Common myeloid progenitor, CD34-positive (primary cell): ENCODE measurements at regions not wholly inside any gene's neighbourhood (a gene's known extent, or its start where the extent isn't known, plus 50 kb on each side); places are given as distances from the start of the nearest gene placed in this dataset.
"Not testable (repeated sequence)": the region's sequence is repeated elsewhere in the genome, so short reads cannot be mapped to it uniquely, and the experiment has no call there.

ENCODE experiments used
- CTCF ChIA-PET: fragments of 350-600 bp; sonication (Branson Sonifier 250); formaldehyde crosslinking; loops from one replicate; lab custom pipeline; 2021; ENCODE audit warnings: antibody characterized with exemption; lab: Charles Lee
- POLR2A ChIA-PET: fragments of 350-600 bp; sonication (Branson Sonifier 250); formaldehyde crosslinking; loops from one replicate; lab custom pipeline; 2021; ENCODE audit warnings: antibody characterized with exemption; lab: Charles Lee
- DNase-seq, 3 donors: peaks; one replicate each; pipeline versions ENCODE4 v3.0.0 to v3.0.0-alpha.2; 2013
- H3K27ac ChIP-seq, 2 experiments: 1 replicate in 1 of 2; 2 replicates in 1 of 2; pipeline ENCODE4 v1.7.0; 2013; ENCODE audit warnings: inconsistent platforms in 2 of 2, low read length in 2 of 2, mild to moderate bottlenecking in 2 of 2, low read depth in 1 of 2, moderate library complexity in 1 of 2; ENCODE audit not compliant: severe bottlenecking in 2 of 2, insufficient read depth in 1 of 2, poor library complexity in 1 of 2
- H3K27me3 ChIP-seq, 5 experiments: replicated peaks in 2 of 5; 1 replicate in 3 of 5; 2 replicates in 2 of 5; pipeline versions ENCODE4 v1.6.1 to v1.7.0; 2013; ENCODE audit warnings: low read length in 4 of 5, mild to moderate bottlenecking in 2 of 5, moderate library complexity in 2 of 5, inconsistent platforms in 1 of 5; ENCODE audit not compliant: insufficient read depth in 5 of 5, control insufficient read depth in 4 of 5
- H3K36me3 ChIP-seq, 4 experiments: 1 replicate in 2 of 4; 2 replicates in 2 of 4; pipeline versions ENCODE4 v1.6.1 to v1.7.0; 2013; ENCODE audit warnings: low read length in 3 of 4, control low read depth in 1 of 4, mild to moderate bottlenecking in 1 of 4; ENCODE audit not compliant: control insufficient read depth in 4 of 4, insufficient read depth in 4 of 4
- H3K4me1 ChIP-seq, 4 experiments: 1 replicate in 3 of 4; 2 replicates in 1 of 4; pipeline versions ENCODE4 v1.6.1 to v1.7.1; 2013; ENCODE audit warnings: low read length in 3 of 4, mild to moderate bottlenecking in 3 of 4, control low read depth in 1 of 4, inconsistent platforms in 1 of 4, moderate library complexity in 1 of 4; ENCODE audit not compliant: control insufficient read depth in 4 of 4, insufficient read depth in 4 of 4; ENCODE audit errors: control extremely low read depth in 1 of 4
- H3K4me3 ChIP-seq, 7 experiments: 1 replicate in 4 of 7; 2 replicates in 3 of 7; pipeline versions ENCODE4 v1.5.1 to v1.7.0; 2013; ENCODE audit warnings: mild to moderate bottlenecking in 7 of 7, low read length in 6 of 7, moderate library complexity in 6 of 7, inconsistent platforms in 2 of 7, low read depth in 2 of 7, control low read depth in 1 of 7; ENCODE audit not compliant: insufficient read depth in 4 of 7, control insufficient read depth in 1 of 7; ENCODE audit errors: extremely low read depth in 1 of 7
- H3K9me3 ChIP-seq, 5 experiments: 1 replicate in 4 of 5; 2 replicates in 1 of 5; pipeline versions ENCODE4 v1.6.1 to v1.7.1; 2013; ENCODE audit warnings: low read length in 4 of 5, mild to moderate bottlenecking in 2 of 5, inconsistent platforms in 1 of 5, low read depth in 1 of 5, moderate library complexity in 1 of 5; ENCODE audit not compliant: control insufficient read depth in 4 of 5, insufficient read depth in 2 of 5; ENCODE audit errors: control extremely low read depth in 1 of 5
- whole genome bisulfite sequencing: methylation state at CpG from one replicate; pipeline ENCODE4 v1.1.5; 2013; ENCODE audit not compliant: insufficient coverage; 5-methylcytosine and 5-hydroxymethylcytosine counted together

GRCh38 chr6:168170841-168171601, 92.0 kb upstream of the FRMD1 start:
- Histone ChIP-seq H3K27ac (no peak overlapping the region), H3K9me3 (peaks cover 0 to 8% (median 5%) of the 10 kb centered on the region in 5 experiments), H3K27me3 (peaks cover 0 to 34% (median 2%) of the 10 kb centered on the region in 5 experiments), H3K4me3 (no peak overlapping the region), H3K4me1 (no peaks in the 10 kb centered on the region), H3K36me3 (no peaks in the 10 kb centered on the region)
- ChIA-PET CTCF (no interaction called here), POLR2A (no interaction called here)
- DNase-seq, result no peak
- 93% methylated on average over 14 of the region's 16 CpGs for WGBS

DNA sequence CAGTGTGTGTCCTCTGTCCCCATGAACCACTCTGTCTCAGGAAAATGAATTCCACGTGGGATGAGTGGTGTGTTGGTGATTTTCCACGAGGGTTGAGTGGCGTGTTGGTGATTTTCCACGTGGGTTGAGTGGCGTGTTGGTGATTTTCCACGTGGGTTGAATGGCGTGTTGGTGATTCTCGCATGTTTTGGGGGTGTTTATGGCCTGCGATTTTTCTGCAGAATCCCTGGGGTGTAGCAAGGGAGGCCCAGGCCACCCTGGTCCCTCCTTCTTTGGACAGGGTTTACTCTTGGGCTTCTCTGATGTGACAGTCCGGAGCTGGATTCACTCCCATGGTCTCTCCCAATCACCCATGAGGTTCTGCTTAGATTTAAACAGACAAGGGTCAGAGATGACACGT, 90.6 kb upstream of the FRMD1 start:
- Histone ChIP-seq H3K4me3 (no peak overlapping the region), H3K27ac (no peak overlapping the region), H3K27me3 (peaks cover 0 to 36% (median 3%) of the 10 kb centered on the region in 5 experiments), H3K36me3 (no peaks in the 10 kb centered on the region), H3K9me3 (peaks cover 0 to 8% (median 7%) of the 10 kb centered on the region in 5 experiments), H3K4me1 (no peaks in the 10 kb centered on the region)
- DNase-seq, result no peak
- WGBS, result 97% methylated on average over 11 of the region's 11 CpGs
- POLR2A ChIA-PET, result no interaction called here
- CTCF ChIA-PET, result no interaction called here

GRCh38 chr6:168168936-168169335, 89.9 kb upstream of the FRMD1 start:
- H3K9me3 ChIP-seq, H3K4me3 ChIP-seq, H3K4me1 ChIP-seq, CTCF ChIA-PET, H3K27ac ChIP-seq, POLR2A ChIA-PET, H3K36me3 ChIP-seq, DNase-seq: not testable (repeated sequence)
- peaks cover 0 to 31% (median 3%) of the 10 kb centered on the region in 5 experiments for H3K27me3 ChIP-seq
- 82% methylated on average over 5 of the region's 12 CpGs for WGBS

- CTCF ChIA-PET, H3K9me3 ChIP-seq, H3K4me3 ChIP-seq, DNase-seq, H3K36me3 ChIP-seq, H3K4me1 ChIP-seq, H3K27ac ChIP-seq: not testable (repeated sequence)
- POLR2A ChIA-PET, result interaction anchor here (0.6 kb wide), 1 partner anchor 346 kb away, joined by 4 read pairs; no protein-coding TSS in a partner anchor
- peaks cover 0 to 31% (median 6%) of the 10 kb centered on the region in 5 experiments for H3K27me3 ChIP-seq
- 97% methylated on average over 7 of the region's 13 CpGs for WGBS
Measured at GRCh38 chr6:168168330-168168729, 89.3 kb upstream of the FRMD1 start.

GRCh38 chr6:168167431-168168315, 88.7 kb upstream of the FRMD1 start:
- peaks cover 0 to 34% (median 6%) of the 10 kb centered on the region in 5 experiments for H3K27me3 ChIP-seq
- H3K4me1 ChIP-seq, result no peaks in the 10 kb centered on the region
- CTCF ChIA-PET, result no interaction called here
- H3K9me3 ChIP-seq, result peaks cover 0 to 8% (median 7%) of the 10 kb centered on the region in 5 experiments
- no peak overlapping the region for H3K4me3 ChIP-seq
- DNase-seq, result no peak
- no peak overlapping the region for H3K27ac ChIP-seq
- 95% methylated on average over 12 of the region's 12 CpGs for WGBS
- POLR2A ChIA-PET, result interaction anchor here (0.6 kb wide), 1 partner anchor 347 kb away, joined by 4 read pairs; no protein-coding TSS in a partner anchor
- H3K36me3 ChIP-seq, result no peaks in the 10 kb centered on the region

DNA sequence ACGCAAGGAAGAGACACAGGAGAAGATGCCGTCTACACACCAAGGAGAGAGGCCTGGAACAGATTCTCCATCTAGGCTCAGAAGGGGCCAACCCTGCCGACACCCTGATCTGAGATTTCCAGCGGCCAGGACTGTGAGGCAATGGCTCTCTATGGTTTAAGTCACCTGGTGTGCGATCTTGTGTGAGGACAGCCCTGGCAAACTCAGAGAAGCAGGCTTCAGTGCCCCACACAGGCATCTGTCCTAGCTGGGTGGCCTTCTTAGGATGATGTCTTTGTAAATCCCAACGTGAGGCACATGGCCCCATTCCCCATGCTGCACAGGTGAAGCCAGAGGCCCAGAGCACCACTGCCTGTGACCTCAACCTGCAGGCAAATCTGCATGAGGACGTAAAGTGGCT, 87.6 kb upstream of the FRMD1 start:
- 95% methylated on average over 7 of the region's 7 CpGs for WGBS
- H3K4me1 ChIP-seq, result no peaks in the 10 kb centered on the region
- CTCF ChIA-PET, result no interaction called here
- peaks cover 0 to 8% (median 7%) of the 10 kb centered on the region in 5 experiments for H3K9me3 ChIP-seq
- no peak overlapping the region for H3K27ac ChIP-seq
- no peaks in the 10 kb centered on the region for H3K36me3 ChIP-seq
- DNase-seq, result no peak
- POLR2A ChIA-PET, result no interaction called here
- no peak overlapping the region for H3K4me3 ChIP-seq
- peaks cover 0 to 30% (median 6%) of the 10 kb centered on the region in 5 experiments for H3K27me3 ChIP-seq
